ENCODE measurements at regions not wholly inside any gene's neighbourhood (a gene's known extent, or its start where the extent isn't known, plus 50 kb on each side); places are given as distances from the start of the nearest gene placed in this dataset.

DNA sequence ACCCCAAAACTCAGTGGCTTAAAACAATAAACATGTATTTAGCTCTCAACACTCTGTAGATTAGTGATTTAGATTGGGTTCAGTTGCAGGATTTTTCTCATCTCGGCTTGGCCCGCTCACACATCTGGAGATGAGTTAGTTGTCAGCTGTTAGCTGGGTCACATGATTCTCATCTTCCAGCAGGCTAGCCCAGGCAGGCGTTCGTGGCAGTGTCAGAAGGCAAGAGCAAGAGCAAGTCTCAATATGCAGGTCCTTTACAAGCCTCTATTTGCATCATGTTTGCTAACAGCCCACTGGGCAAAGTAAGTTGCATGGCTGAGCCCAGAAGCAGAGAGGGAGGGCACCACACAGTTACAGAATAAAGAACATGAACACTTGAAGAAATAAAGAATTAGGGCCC is 83.6 kb upstream of the MYLIP start:
- TF ChIP-seq, protein P1, sequence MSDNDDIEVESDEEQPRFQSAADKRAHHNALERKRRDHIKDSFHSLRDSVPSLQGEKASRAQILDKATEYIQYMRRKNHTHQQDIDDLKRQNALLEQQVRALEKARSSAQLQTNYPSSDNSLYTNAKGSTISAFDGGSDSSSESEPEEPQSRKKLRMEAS (IDR thresholded peaks at IDR 0.05; ENCODE audit: low read depth, low read length) = no peak
- TF ChIP-seq POLR2A (IDR thresholded peaks at IDR 0.05; ENCODE audit: low read depth, low read length) = no peak
- TF ChIP-seq, protein P2, sequence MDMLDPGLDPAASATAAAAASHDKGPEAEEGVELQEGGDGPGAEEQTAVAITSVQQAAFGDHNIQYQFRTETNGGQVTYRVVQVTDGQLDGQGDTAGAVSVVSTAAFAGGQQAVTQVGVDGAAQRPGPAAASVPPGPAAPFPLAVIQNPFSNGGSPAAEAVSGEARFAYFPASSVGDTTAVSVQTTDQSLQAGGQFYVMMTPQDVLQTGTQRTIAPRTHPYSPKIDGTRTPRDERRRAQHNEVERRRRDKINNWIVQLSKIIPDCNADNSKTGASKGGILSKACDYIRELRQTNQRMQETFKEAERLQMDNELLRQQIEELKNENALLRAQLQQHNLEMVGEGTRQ (IDR thresholded peaks at IDR 0.05; ENCODE audit: borderline replicate concordance, low read depth, low read length) = no peak
- TF ChIP-seq CTCF (IDR thresholded peaks at IDR 0.05 in 2 of 3, conservative IDR thresholded peaks at IDR 0.05 in 1 of 3; ENCODE audit: control insufficient read depth in 2 of 3, extremely low read depth in 1 of 3, insufficient read depth in 1 of 3, low read depth in 3 of 3, low read length in 3 of 3) = no peak
- TF ChIP-seq POLR2AphosphoS5 (IDR thresholded peaks at IDR 0.05; ENCODE audit: low read length) = no peak

All from GM12878 (cell line).